SH-SY5Y (cell line): ENCODE measurements at regions not wholly inside any gene's neighbourhood (a gene's known extent, or its start where the extent isn't known, plus 50 kb on each side); places are given as distances from the start of the nearest gene placed in this dataset.

Experiments used
- GATA2 ChIP-seq: IDR thresholded peaks from 2 replicates; pipeline ENCODE4 v1.6.1; 2011; ENCODE audit warnings: mild to moderate bottlenecking, low read depth, low read length
- GATA3 ChIP-seq: IDR thresholded peaks from 2 replicates; pipeline ENCODE4 v1.6.1; 2011; ENCODE audit warnings: low read depth, mild to moderate bottlenecking, low read length, moderate library complexity

GRCh38 chr13:67856955-67857354 lies 626.8 kb upstream of the PCDH9 start:
- TF ChIP-seq GATA2: no peak
- no peak for TF ChIP-seq GATA3
